Thyroid gland (tissue), 4 donors: ENCODE measurements at regions not wholly inside any gene's neighbourhood (a gene's known extent, or its start where the extent isn't known, plus 50 kb on each side); places are given as distances from the start of the nearest gene placed in this dataset.
"Not testable (repeated sequence)": the region's sequence is repeated elsewhere in the genome, so short reads cannot be mapped to it uniquely, and the experiment has no call there.

Experiments
- DNase-seq, 2 donors: peaks; one replicate each; pipeline ENCODE4 v3.0.0-alpha.2; 2019
- H3K27ac ChIP-seq, 3 donors: fragments of 200-600 bp; sonication (generic); 1 replicate in 2 of 3; 2 replicates in 1 of 3; pipeline ENCODE4 v1.5.1; 2016 to 2019; ENCODE audit warnings: mild to moderate bottlenecking in 1 of 3, moderate library complexity in 1 of 3
- H3K27me3 ChIP-seq: fragments of 200-600 bp; sonication (generic); one replicate; pipeline ENCODE4 v1.5.1; 2019
- H3K36me3 ChIP-seq, 2 donors: fragments of 200-600 bp; sonication (generic); one replicate each; pipeline ENCODE4 v1.5.1; 2016 to 2019
- H3K4me1 ChIP-seq, 2 donors: fragments of 200-600 bp; sonication (generic); one replicate each; pipeline ENCODE4 v1.5.1; 2017 to 2019
- H3K4me3 ChIP-seq, 3 donors: fragments of 200-600 bp; sonication (generic); replicated peaks in 1 of 3; 1 replicate in 2 of 3; 2 replicates in 1 of 3; pipeline ENCODE4 v1.5.1; 2016; ENCODE audit warnings: mild to moderate bottlenecking in 1 of 3
- H3K9me3 ChIP-seq: fragments of 200-600 bp; sonication (generic); one replicate; pipeline ENCODE4 v1.5.1; 2017
- POLR2A ChIP-seq, 2 donors: fragments of 450-650 bp; IDR thresholded peaks; one replicate each; pipeline ENCODE4 v1.6.1; 2017; ENCODE audit warnings: antibody characterized with exemption in 2 of 2, mild to moderate bottlenecking in 2 of 2, moderate library complexity in 1 of 2
- WGBS, 2 donors: methylation state at CpG; one replicate each; pipeline ENCODE4 v1.1.5; 2017; 5-methylcytosine and 5-hydroxymethylcytosine counted together
- intact Hi-C: fragments of 100-400 bp; cut with DNase I; formaldehyde crosslinking; loops from one replicate; pipeline ENCODE4 v1.15.1; 2023
- TF ChIP-seq, protein P1 (sequence below), 6 experiments: fragments of 200-600 bp in 3 of 6; fragments of 450-650 bp in 3 of 6; sonication (generic) in 3 of 6; IDR thresholded peaks; one replicate each; pipeline ENCODE4 v1.5.1; 2016 to 2019; ENCODE audit warnings: antibody characterized with exemption in 6 of 6, mild to moderate bottlenecking in 2 of 6, inconsistent platforms in 1 of 6, moderate library complexity in 1 of 6

DNA sequence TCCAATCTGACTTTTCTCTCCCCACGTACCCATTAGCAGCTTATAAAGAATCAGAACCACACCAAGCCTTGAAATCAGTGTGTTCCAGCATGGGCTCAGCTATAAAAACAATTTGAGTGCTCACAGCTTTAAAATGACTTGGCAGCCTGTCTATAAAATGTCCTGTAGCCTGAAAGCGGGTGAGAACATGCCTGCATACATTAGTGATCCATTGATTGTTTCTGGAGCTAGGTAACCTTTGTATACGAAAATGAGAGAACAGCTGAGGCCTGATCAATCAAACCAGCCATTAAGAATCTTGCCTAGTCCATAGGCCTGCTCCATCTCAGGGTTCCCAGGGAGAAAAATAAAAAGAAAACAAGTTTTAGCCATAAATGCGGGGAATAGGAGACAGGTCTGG is 245.8 kb upstream of the SULF2 start:
- H3K4me3 ChIP-seq = no peak overlapping the region
- H3K4me1 ChIP-seq = no peaks in the 10 kb centered on the region
- no peaks in the 10 kb centered on the region for H3K27me3 ChIP-seq
- H3K9me3 ChIP-seq = no peaks in the 10 kb centered on the region
- DNase-seq = no peak
- intact Hi-C loops = no loop called here
- no peak for TF ChIP-seq POLR2A (IDR thresholded peaks at IDR 0.05)
- TF ChIP-seq, protein P1, sequence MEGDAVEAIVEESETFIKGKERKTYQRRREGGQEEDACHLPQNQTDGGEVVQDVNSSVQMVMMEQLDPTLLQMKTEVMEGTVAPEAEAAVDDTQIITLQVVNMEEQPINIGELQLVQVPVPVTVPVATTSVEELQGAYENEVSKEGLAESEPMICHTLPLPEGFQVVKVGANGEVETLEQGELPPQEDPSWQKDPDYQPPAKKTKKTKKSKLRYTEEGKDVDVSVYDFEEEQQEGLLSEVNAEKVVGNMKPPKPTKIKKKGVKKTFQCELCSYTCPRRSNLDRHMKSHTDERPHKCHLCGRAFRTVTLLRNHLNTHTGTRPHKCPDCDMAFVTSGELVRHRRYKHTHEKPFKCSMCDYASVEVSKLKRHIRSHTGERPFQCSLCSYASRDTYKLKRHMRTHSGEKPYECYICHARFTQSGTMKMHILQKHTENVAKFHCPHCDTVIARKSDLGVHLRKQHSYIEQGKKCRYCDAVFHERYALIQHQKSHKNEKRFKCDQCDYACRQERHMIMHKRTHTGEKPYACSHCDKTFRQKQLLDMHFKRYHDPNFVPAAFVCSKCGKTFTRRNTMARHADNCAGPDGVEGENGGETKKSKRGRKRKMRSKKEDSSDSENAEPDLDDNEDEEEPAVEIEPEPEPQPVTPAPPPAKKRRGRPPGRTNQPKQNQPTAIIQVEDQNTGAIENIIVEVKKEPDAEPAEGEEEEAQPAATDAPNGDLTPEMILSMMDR (IDR thresholded peaks at IDR 0.05) = no peak
- no peak overlapping the region for H3K27ac ChIP-seq
- no peaks in the 10 kb centered on the region for H3K36me3 ChIP-seq
- WGBS, 2 donors = 65 to 74% methylated on average over 4 of the region's 4 CpGs

DNA sequence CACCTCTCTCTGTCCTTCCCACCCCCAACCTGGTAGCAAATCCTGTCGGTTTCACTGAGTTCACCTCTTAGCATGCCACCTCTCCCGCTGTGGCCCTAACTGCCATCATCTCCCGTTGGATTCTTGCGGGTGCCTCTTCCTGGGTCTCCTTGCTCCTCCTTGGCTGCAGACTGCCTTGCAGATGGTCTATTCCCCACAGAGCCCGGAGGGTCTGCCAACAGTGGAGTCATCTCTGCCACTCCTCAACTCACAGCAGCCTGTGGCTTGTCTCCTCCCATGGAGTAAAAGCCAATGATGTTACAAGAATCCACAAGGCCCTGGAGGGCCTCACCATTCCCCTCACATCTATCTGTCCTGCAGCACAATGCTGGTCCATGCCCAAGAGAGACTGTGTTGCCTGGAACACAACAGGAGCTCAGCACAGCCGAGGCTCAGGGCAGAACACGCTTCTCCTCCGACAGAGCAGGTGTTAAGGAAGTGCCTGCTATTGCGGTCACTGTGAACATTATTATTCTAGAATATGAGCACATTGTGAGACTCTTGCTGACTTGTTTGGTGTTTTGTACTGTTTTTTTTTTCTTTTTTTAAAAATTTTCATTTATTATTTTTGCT is 241.8 kb upstream of the SULF2 start:
- 80 to 85% methylated on average over 9 of the region's 9 CpGs for WGBS, 2 donors
- no peak for DNase-seq
- Histone ChIP-seq H3K4me3 (no peak overlapping the region), H3K27me3 (no peaks in the 10 kb centered on the region), H3K27ac (no peak overlapping the region), H3K36me3 (no peaks in the 10 kb centered on the region), H3K9me3 (no peaks in the 10 kb centered on the region), H3K4me1 (no peaks in the 10 kb centered on the region)
- intact Hi-C loops = no loop called here
- TF ChIP-seq, protein P1 (IDR thresholded peaks at IDR 0.05) = no peak
- no peak for TF ChIP-seq POLR2A (IDR thresholded peaks at IDR 0.05)

DNA sequence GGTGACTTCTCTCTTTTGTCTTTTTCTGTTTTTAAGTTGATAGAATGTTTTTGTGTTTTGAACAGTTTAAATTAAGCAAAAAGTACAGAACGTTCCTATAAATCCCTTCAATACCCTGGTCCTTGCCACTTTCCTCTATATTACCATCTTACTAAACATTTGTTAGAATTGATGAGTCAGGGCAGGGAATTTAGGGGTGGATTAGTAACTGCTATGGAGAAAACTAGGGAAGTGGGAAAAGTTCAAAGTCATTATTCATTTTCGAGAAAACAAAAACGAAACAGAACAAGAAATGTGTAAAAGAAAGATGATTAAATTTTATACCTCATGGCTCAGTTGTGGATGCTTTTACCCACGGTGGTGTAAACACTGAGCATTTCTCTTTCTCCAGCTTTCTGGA is 240.4 kb upstream of the SULF2 start:
- DNase-seq = no peak
- no peak overlapping the region for H3K4me3 ChIP-seq
- no peaks in the 10 kb centered on the region for H3K27me3 ChIP-seq
- WGBS, 2 donors = 70 to 72% methylated on average over 4 of the region's 4 CpGs
- no peak overlapping the region for H3K27ac ChIP-seq
- H3K9me3 ChIP-seq = no peaks in the 10 kb centered on the region
- intact Hi-C loops = no loop called here
- no peaks in the 10 kb centered on the region for H3K4me1 ChIP-seq
- TF ChIP-seq, protein P1 (IDR thresholded peaks at IDR 0.05) = no peak
- no peak for TF ChIP-seq POLR2A (IDR thresholded peaks at IDR 0.05)
- no peaks in the 10 kb centered on the region for H3K36me3 ChIP-seq

DNA sequence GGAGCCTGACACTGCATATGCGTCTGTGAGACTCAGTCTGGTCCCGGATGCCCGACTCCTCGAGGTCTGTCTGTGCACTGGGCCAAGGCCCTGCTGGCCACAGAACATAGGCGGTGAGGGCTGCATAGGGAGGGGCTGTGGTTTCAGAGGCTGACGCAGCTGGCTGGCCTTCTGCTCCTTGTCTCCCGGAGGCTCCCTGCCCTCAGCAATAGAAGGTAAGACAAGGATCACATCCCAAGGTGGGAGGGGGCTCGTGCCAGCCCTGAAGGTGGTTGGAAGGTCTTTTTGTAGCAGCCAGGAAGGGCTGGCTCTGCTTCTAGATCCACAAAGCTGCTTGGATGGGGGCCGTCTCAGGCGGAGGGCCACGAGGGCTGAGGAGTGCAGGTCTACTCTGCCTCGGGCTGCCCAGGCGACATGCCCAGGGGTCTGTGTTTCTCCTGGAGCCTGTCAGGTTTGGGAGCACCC is 239.8 kb upstream of the SULF2 start:
- Histone ChIP-seq H3K9me3 (no peaks in the 10 kb centered on the region), H3K4me3 (no peak overlapping the region), H3K4me1 (no peaks in the 10 kb centered on the region), H3K27ac (no peak overlapping the region), H3K27me3 (no peaks in the 10 kb centered on the region), H3K36me3 (no peaks in the 10 kb centered on the region)
- 38 to 52% methylated on average over 7 to 12 of the region's 13 CpGs for whole genome bisulfite sequencing, 2 donors
- intact Hi-C loops = no loop called here
- peak; percentile 6 to 8 for DNase-seq
- no peak for TF ChIP-seq POLR2A (IDR thresholded peaks at IDR 0.05)
- TF ChIP-seq, protein P1 (IDR thresholded peaks at IDR 0.05) = no peak

DNA sequence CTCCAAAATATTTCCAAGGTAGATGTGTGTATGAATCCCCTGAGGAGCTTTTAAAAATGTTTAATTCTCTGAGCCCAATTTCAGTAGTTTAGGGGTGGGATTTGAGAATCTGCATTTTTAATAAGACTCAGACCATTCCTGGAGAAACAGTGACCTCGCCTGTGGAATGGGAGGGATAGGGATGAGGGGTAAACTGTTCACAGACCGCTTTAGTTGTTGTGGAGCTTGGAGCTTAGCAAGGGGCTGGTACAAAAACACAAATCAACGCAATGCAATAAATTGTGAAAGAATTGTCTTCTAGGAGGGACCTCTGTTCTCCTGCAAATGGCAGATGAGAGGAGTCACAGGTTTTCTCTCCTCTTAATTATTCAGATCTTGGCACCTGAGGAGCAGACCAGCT is 239.3 kb upstream of the SULF2 start:
- intact Hi-C loops = no loop called here
- no peaks in the 10 kb centered on the region for H3K9me3 ChIP-seq
- no peak for DNase-seq
- no peak overlapping the region for H3K4me3 ChIP-seq
- no peak for TF ChIP-seq POLR2A (IDR thresholded peaks at IDR 0.05)
- TF ChIP-seq, protein P1 (IDR thresholded peaks at IDR 0.05) = no peak
- 76 to 92% methylated on average over 3 of the region's 3 CpGs for WGBS, 2 donors
- no peak overlapping the region for H3K27ac ChIP-seq
- no peaks in the 10 kb centered on the region for H3K36me3 ChIP-seq
- H3K4me1 ChIP-seq = no peaks in the 10 kb centered on the region
- H3K27me3 ChIP-seq = no peaks in the 10 kb centered on the region

DNA sequence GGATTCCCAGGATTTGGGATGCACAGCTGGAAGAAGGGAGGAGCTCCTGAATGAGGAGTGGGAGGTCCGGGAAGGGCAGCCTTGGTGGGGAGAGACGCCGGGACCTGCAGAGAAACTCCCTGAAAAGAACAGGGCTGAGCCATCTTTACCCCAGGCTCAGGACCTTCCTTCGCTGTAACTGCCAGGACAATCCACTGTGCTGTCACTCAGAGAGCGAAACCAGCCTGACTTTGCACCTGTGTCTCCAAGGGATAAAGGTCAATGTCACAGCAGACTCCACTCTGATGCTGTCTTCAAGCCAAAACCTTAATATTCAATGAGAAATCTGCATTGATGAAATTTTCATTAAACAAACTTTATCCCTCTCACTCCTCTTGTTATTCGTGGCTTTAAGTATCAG is 235.4 kb upstream of the SULF2 start:
- 82 to 90% methylated on average over 6 of the region's 6 CpGs for WGBS, 2 donors
- H3K9me3 ChIP-seq, intact Hi-C loops: not testable (repeated sequence)

More for the DNA sequence above, 235.4 kb upstream of the SULF2 start:
- H3K27ac ChIP-seq, H3K4me3 ChIP-seq, H3K4me1 ChIP-seq, H3K27me3 ChIP-seq, DNase-seq, H3K36me3 ChIP-seq: not testable (repeated sequence)
